GM18868 (cell line): ENCODE measurements at regions not wholly inside any gene's neighbourhood (a gene's known extent, or its start where the extent isn't known, plus 50 kb on each side); places are given as distances from the start of the nearest gene placed in this dataset.
A peak's percentile ranks its signal among the peaks of the same experiment; 100 is the strongest.

Experiments
- ATAC-seq: cut with Tn5 transposase; IDR thresholded peaks from one replicate; pipeline ENCODE4 v1.9.1; 2021; ENCODE audit warnings: mild to moderate bottlenecking, moderate library complexity; ENCODE audit not compliant: unreplicated experiment

DNA sequence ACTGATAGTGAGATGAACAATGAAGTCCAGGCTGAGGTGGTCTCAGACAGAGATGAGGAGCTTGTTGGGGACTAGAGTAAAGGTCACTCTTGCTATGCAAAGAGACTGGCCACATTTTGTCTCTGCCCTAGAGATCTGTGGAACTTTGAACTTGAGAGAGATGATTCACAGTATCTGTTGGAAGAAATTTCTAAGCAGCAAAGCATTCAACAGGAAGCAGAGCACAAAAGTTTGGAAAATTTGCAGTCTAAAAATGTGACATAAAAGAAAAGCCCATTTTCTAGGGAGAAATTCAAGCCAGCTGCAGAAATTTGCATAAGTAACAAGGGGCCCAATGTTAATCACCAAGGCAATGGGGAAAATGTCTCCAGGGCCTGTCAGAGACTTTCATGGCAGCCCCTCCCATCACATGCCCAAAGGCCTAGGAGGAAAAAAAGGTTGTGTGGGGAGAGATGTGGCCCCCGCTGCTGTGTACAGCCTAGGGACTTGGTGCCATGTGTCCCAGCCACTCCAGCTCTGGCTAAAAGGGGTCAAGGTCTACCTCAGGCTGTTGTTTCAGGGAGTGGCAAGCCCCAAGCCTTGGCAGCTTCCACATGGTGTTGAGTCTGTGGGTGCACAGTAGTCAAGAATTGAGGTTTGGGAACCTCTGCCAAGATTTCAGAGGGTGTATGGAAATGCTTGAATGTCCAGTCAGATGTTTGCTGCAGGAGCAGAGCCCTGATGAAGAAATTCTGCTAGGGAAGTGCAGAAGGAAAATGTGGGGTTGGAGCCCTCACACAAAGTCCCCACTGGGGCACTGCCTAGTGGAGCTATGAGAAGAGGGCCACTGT, 262.8 kb downstream of the DKK2 start:
- ATAC-seq: no peak

DNA sequence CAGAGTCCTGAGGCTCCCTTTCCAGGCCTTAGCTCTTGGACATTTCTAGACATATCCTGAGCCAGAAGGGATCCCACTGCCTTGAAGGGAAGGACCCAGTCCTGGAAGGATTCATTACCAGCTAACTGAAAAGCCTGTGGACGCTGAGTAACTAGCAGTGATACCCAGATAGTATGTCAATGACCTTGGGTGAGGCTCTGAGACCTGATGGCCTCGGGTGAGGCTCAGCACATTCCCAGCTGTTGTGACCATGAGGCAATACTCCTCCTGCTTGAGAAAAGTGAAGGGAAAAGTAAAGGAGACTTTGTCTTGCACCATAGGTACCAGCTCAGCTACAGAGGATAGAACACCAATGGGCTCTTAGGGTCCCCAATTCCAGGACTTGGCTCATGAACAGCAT, 268.1 kb downstream of the DKK2 start:
- no peak for ATAC-seq

GRCh38 chr4:106766519-106766918, 269.6 kb downstream of the DKK2 start:
- no peak for ATAC-seq

DNA sequence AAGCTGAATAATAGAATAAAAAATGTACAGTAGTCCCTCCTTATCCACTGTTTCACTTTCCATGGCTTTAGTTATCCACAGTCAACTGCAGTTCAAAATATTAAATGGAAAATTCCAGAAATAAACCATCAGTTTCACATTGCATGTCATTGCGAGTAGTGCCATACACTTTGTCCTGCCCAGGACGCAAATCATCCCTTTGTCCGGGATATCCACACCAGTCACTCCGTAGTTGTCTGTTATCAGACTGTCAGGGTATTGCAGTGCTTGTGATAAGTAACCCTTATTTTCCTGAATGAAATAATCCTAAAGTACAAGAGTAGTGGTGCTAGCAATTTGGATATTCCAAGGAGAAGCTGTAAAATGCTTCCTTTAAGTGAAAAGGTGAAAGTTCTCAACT, 271.3 kb downstream of the DKK2 start:
- ATAC-seq: no peak

DNA sequence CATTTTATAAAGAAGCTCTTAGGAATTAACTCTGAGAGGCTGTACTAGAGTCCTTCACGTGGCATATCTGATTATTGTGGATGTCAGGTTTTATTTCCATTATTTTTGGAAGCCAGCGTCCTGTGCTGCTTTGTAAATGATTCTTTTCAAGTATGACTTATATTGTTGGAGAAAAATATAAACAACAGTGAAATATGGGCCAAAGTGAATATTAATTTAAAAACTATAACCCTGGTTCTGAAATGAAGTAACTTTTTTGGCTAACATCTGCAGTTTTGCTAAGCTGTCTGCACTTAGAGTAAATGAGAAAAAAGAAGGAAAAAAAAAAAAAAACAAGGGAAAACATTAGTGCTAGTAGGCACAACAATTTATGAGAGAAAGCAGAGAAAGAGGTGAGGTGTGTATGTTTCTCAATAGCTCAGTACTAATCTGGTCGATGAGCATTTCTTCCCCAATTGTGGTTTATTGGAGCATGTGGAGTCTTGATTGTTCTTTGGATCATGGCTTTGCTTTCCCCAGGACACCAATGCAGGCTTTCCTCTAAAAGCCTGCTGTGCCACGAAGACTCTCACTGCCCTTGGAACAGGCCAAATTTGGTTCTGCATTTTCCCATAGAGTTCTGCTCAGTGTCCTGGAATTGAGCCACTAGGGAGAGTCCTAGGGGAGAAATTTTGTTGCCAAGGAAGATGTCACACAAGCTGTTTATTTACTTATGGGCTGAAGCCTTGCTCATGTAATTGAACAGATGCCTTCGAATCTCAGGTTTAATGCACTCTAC, 273.3 kb downstream of the DKK2 start:
- no peak for ATAC-seq

- ATAC-seq: no peak
Measured at GRCh38 chr4:106753426-106753825, 282.7 kb downstream of the DKK2 start.

DNA sequence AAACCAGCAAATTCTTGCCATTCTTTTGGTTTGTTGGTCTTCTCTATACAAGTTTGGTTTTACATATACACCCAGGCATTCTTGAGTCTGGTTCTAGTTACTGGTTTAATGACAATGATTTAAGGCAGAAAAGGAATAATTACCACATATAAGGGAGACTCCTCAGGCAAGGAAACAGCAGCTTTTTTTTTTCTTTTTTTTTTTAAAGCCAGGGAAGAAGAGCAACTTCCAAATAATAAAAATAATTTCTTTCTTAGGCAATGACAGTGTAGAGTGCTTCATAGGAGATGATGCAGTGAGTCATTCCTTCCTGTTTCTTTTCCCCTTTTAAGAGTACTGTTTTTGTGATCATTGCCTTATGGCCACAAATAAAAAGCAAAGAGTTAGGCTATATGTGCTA, 289.7 kb downstream of the DKK2 start:
- ATAC-seq: no peak

GRCh38 chr4:106738121-106738520, 298.0 kb downstream of the DKK2 start:
- ATAC-seq: no peak

DNA sequence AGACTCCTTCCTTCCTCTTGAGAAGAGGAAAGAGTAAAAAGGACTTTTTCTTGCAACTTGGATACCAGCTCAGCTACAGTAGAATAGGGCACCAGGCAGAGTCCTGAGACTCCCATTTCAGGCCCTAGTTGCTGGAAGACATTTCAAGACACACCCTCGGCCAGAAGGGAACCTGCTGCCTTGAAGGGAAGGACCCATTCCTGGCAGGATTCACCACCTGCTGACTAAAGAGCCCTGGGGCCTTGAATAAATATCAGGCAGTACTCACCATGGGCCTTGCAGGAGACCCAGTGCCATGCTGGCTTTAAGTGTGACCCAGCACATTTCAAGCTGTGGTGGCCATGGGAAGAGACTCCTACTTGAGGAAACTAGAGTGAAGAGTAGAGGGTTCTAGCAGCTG, 317.6 kb downstream of the DKK2 start:
- ATAC-seq: no peak

- no peak for ATAC-seq
Measured at GRCh38 chr4:106717091-106717490, 319.0 kb downstream of the DKK2 start.

GRCh38 chr4:106715825-106716224, 320.3 kb downstream of the DKK2 start:
- ATAC-seq: no peak

- ATAC-seq: no peak
Measured at GRCh38 chr4:106708464-106708816, 327.7 kb downstream of the DKK2 start.

- peak; percentile 57 for ATAC-seq
Measured at GRCh38 chr4:106707776-106708463, 328.2 kb downstream of the DKK2 start.

DNA sequence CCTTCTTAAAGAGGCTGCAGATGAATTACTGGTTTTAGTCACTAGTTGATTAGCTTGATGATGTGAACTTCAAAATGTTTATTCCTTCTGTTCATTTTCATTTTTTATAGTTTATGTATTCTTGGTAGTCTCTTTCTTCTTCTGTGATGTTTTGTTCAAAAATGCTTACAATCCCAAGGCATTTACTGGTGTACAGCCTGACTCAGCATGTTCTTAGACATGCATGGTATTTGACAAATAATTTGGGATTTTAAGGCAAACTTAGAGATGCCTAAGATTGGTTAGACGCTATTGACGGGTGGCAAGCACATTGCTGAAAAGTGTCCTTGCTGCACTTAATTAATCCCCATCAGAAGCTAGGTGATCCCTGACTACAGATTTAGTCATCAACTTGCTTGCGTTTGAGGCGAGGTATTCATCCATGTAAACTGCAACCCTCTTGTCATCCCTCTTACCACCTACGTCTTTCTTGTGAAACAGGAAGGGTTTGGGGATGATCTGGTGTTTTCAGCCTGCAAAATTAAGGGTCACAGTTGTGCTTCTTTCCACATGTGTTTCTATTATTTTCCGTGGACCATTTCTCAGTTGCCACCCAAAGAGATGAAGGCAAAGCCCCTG, 331.8 kb downstream of the DKK2 start:
- ATAC-seq: no peak

DNA sequence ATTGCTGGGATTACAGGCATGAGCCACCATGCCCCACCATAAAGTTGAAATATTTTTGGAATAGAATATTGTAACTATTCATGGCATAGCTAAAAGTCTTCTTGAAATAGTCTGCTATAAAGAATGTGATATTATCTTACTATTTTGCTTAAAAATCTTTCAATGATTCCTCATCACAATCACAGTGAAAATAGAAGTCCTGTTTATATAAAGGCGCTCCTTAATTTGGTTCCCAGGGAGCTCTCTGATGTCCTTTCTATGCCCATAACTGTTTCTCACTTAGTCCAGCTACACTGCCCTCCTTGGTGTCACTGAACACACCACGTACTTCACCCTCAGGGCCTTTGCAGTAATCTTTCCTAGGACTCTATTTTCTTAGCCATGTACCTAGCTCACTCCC, 331.7 kb upstream of the GIMD1 start:
- ATAC-seq: no peak

DNA sequence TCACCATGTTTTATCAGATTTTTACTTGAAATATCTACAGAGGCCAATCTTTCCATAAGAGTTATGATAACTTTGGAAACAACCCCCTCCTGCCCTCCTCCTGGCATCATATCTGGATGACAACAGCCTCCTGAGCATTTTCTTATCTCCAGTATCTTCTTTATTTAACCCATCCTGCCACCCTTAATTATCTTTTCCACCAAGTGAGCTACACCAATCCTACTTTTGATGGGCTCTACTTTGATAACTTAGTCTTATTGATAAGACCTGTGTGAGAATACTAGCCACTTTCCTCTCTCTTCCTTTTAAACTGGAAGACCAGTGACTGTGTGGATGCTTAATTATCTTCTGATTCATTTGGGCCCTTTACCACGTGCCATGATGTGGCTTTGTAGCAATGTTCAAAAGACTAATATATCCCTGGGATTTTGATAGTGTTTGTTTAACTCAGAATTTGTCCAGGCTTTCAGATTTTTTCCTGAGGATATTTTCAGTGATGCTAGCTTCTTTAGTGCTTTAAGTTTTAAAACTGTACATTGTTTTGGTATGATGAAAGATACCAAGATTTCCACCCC, 330.1 kb upstream of the GIMD1 start:
- ATAC-seq: no peak

DNA sequence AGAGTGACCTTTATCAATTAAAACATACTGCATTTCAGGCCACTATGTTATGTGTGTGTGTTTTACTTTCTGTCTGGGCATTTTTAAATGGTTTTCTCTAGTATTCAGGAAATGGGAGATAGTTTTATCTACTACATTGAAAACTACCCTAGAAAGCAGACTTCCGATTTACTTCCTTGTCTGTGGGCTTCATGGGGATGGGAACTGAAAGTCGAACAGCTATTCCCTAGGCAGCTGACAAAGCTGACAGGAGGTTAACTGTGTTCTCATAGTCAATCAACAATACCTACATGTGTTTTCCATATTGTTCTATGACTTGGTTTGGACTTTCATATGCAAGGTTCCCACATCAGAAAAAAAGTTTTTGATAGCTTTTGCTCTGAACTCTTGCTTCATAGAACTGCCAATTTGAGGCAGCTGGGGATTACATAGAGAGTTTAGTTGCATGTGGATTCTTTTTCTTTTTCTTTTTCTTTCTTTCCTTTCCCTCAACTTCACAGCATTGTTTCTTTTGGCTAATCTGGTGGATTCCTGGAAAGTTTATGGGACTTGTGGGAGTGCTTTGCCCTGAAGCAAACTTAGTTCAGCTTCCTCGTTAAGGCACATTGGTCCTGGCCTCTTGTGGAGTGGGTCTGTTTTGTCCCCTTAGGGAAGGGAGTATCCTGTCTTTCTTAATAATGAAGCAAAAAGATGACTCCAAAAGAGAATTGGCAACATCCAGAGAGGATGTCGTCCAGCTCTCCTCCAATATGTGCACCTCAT, 327.1 kb upstream of the GIMD1 start:
- no peak for ATAC-seq

DNA sequence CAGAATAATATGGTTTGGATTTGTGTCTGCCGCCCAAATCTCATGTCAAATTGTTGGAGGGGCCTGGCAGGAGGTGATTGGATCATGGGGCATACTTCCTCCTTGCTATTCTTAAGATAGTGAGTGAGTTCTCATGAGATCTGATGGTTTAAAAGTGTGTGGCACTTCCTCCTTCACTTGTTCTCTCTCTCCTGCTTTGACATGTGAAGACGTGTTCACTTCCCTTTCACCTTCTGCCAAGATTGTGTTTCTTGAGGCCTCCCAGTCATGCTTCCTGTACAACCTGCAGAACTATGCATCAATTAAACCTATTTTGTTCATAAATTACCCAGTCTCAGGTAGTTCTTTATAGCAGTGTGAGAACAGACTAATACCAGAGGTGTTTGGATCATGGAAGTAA, 325.7 kb upstream of the GIMD1 start:
- no peak for ATAC-seq

GRCh38 chr4:106691749-106692148, 323.2 kb upstream of the GIMD1 start:
- ATAC-seq: no peak

GRCh38 chr4:106690487-106690886, 321.9 kb upstream of the GIMD1 start:
- ATAC-seq: peak; percentile 43
